Endothelial cell of umbilical vein (primary cell): ENCODE measurements at regions not wholly inside any gene's neighbourhood (a gene's known extent, or its start where the extent isn't known, plus 50 kb on each side); places are given as distances from the start of the nearest gene placed in this dataset.

Experiments
- BruUV-seq: library from RNA; stranded (reverse); fragments of 400-500 nt; replicated peaks from 2 replicates; lab custom pipeline; 2021; lab: Mats Ljungman, UMichigan
- CTCF ChIA-PET: fragments of 300-600, 350-600 bp; sonication (Branson Sonifier 250); formaldehyde crosslinking; loops from one replicate; lab custom pipeline; 2021; ENCODE audit warnings: antibody characterized with exemption, inconsistent platforms; lab: Charles Lee
- POLR2A ChIA-PET: fragments of 300-600, 350-600 bp; sonication (Branson Sonifier 250); formaldehyde crosslinking; loops from one replicate; lab custom pipeline; 2021; ENCODE audit warnings: antibody characterized with exemption, inconsistent platforms; lab: Charles Lee
- DNase-seq: peaks from one replicate; pipeline ENCODE4 v3.0.0-alpha.2; 2011; ENCODE audit warnings: low read depth, low spot score
- FAIRE-seq: peaks from 2 replicates; lab custom pipeline; 2011; peaks lifted over from hg19 to GRCh38; lab: Jason Lieb, UNC
- H2AFZ ChIP-seq: 2 replicates; pipeline ENCODE4 v1.6.0; 2012; ENCODE audit warnings: low read depth, low read length, control low read depth, inconsistent platforms
- H3K27ac ChIP-seq: 2 replicates; pipeline ENCODE4 v1.5.1; 2011; ENCODE audit warnings: low read depth, mild to moderate bottlenecking, control low read depth, low read length, moderate library complexity; ENCODE audit not compliant: insufficient read depth
- H3K27me3 ChIP-seq, 2 experiments: 2 replicates each; pipeline versions ENCODE4 v1.6.0 to v1.6.1; 2011; ENCODE audit warnings: low read length in 2 of 2, mixed read lengths in 1 of 2; ENCODE audit not compliant: control insufficient read depth in 2 of 2, insufficient read depth in 2 of 2
- H3K36me3 ChIP-seq, 2 experiments: 2 replicates in 1 of 2; 3 replicates in 1 of 2; pipeline ENCODE4 v1.5.1; 2011; ENCODE audit warnings: low read length in 2 of 2, mild to moderate bottlenecking in 1 of 2, moderate library complexity in 1 of 2; ENCODE audit not compliant: control insufficient read depth in 2 of 2, insufficient read depth in 2 of 2; ENCODE audit errors: extremely low read depth in 1 of 2
- H3K4me1 ChIP-seq: 3 replicates; pipeline ENCODE4 v1.5.1; 2011; ENCODE audit warnings: mild to moderate bottlenecking, low read length; ENCODE audit not compliant: control insufficient read depth, insufficient read depth; ENCODE audit errors: extremely low read depth
- H3K4me2 ChIP-seq: 2 replicates; pipeline ENCODE4 v1.6.1; 2011; ENCODE audit warnings: low read length, control low read depth, mixed read lengths; ENCODE audit not compliant: insufficient read depth
- H3K4me3 ChIP-seq, 3 experiments: fragments of 200-600 bp in 1 of 3; sonication (generic), shearing (Covaris generic) in 1 of 3; replicated peaks in 1 of 3; 2 replicates each; pipeline ENCODE4 v1.5.1; 2011 to 2016; ENCODE audit warnings: control low read depth in 3 of 3, low read length in 3 of 3, mild to moderate bottlenecking in 2 of 3, inconsistent platforms in 1 of 3, low read depth in 1 of 3, moderate library complexity in 1 of 3; ENCODE audit not compliant: insufficient read depth in 1 of 3
- H3K79me2 ChIP-seq: 2 replicates; pipeline ENCODE4 v1.6.0; 2012; ENCODE audit warnings: low read length, inconsistent platforms; ENCODE audit not compliant: control insufficient read depth, insufficient read depth
- H3K9ac ChIP-seq: replicated peaks from 2 replicates; pipeline ENCODE3; 2011; ENCODE audit warnings: low read length, control low read depth; ENCODE audit not compliant: insufficient read depth; ENCODE audit errors: extremely low read depth
- H3K9me1 ChIP-seq: replicated peaks from 3 replicates; pipeline ENCODE4 v1.6.0; 2011; ENCODE audit warnings: mild to moderate bottlenecking, low read length; ENCODE audit not compliant: control insufficient read depth, insufficient read depth; ENCODE audit errors: extremely low read depth
- H3K9me3 ChIP-seq: replicated peaks from 2 replicates; pipeline ENCODE4 v1.5.1; 2012; ENCODE audit warnings: low read length, inconsistent platforms; ENCODE audit not compliant: control insufficient read depth, insufficient read depth
- H4K20me1 ChIP-seq: replicated peaks from 2 replicates; pipeline ENCODE3; 2011; ENCODE audit warnings: mild to moderate bottlenecking, low read length; ENCODE audit not compliant: control insufficient read depth, insufficient read depth; ENCODE audit errors: extremely low read depth
- CTCF ChIP-seq, 2 donors: IDR thresholded peaks; 1 replicate in 1 of 2; 2 replicates in 1 of 2; pipeline ENCODE4 v1.5.1; 2011; ENCODE audit warnings: low read length in 2 of 2, mild to moderate bottlenecking in 2 of 2, moderate library complexity in 2 of 2, control low read depth in 1 of 2, inconsistent platforms in 1 of 2, low read depth in 1 of 2; ENCODE audit not compliant: insufficient read depth in 1 of 2; ENCODE audit errors: extremely low read depth in 1 of 2
- EZH2 ChIP-seq: IDR thresholded peaks from 2 replicates; pipeline ENCODE4 v1.6.1; 2012; ENCODE audit warnings: borderline replicate concordance, low read depth, mild to moderate bottlenecking, moderate library complexity, low read length, inconsistent platforms; ENCODE audit not compliant: severe bottlenecking
- FOS ChIP-seq: IDR thresholded peaks from 2 replicates; pipeline ENCODE4 v1.6.1; 2011; ENCODE audit warnings: mild to moderate bottlenecking, low read length, moderate library complexity, borderline replicate concordance; ENCODE audit not compliant: insufficient read depth
- GATA2 ChIP-seq: IDR thresholded peaks from 2 replicates; pipeline ENCODE4 v1.7.0; 2011; ENCODE audit warnings: low read depth, mild to moderate bottlenecking, moderate library complexity, mixed read lengths, low read length; ENCODE audit not compliant: insufficient read length, insufficient read depth
- JUN ChIP-seq: IDR thresholded peaks from 2 replicates; pipeline ENCODE4 v1.6.1; 2011; ENCODE audit warnings: borderline replicate concordance, low read depth; ENCODE audit not compliant: insufficient read length, insufficient read depth
- MYC ChIP-seq: IDR thresholded peaks from one replicate; pipeline ENCODE4 v1.6.1; 2011; ENCODE audit warnings: mild to moderate bottlenecking, low read depth, low read length
- POLR2A ChIP-seq: IDR thresholded peaks from 2 replicates; pipeline ENCODE4 v1.6.1; 2012; ENCODE audit warnings: low read depth, mild to moderate bottlenecking, control low read depth, low read length
- POLR2AphosphoS5 ChIP-seq: IDR thresholded peaks from 2 replicates; pipeline ENCODE4 v1.6.1; 2012; ENCODE audit warnings: low read depth, mild to moderate bottlenecking, control low read depth, low read length, moderate library complexity; ENCODE audit not compliant: insufficient read depth
- dilution Hi-C: fragments of 300-500 bp; cut with MboI; formaldehyde crosslinking; loops from one replicate; pipeline ENCODE4 v1.15.0; 2019; ENCODE audit warnings: low sequenced_read_pairs; ENCODE audit not compliant: extremely low pct_ligation_motif_present
- intact Hi-C: fragments of 100-400 bp; cut with micrococcal nuclease; formaldehyde crosslinking; loops from one replicate; pipeline ENCODE4 v1.10.0; 2022
- TF ChIP-seq, protein P1 (sequence below): IDR thresholded peaks from 2 replicates; pipeline ENCODE4 v1.6.1; 2011; ENCODE audit not compliant: insufficient read depth, insufficient read length

DNA sequence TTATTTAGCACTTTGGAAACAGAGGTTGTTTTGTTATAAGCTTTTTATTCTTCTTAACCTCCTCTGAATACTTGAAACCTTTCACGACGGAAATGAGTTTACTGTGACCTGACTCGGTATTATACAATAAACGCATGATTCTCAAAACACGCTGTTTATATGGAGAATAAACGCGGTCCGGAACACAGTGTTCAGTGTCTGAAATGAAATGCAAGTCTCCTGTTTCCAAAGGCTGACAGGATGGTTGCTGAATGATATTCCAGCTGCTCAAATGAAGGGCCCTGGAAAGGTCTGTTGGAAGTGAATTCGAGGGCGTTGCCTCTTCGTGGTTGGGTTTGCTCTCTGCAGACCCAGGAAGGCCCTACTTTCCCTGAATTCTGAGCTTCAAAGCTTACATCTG lies 83.4 kb downstream of the RSPH3 start:
- no TSS peak for BruUV-seq
- ChIA-PET CTCF (no interaction called here), POLR2A (no interaction called here)
- Histone ChIP-seq H3K36me3 (no peaks in the 10 kb centered on the region), H3K4me2 (no peak overlapping the region), H4K20me1 (no peaks in the 10 kb centered on the region), H3K27me3 (no peaks in the 10 kb centered on the region), H3K4me3 (no peak overlapping the region), H2AFZ (no peak overlapping the region), H3K4me1 (no peaks in the 10 kb centered on the region), H3K9me3 (no peaks in the 10 kb centered on the region), H3K79me2 (no peaks in the 10 kb centered on the region), H3K9me1 (no peaks in the 10 kb centered on the region), H3K9ac (no peak overlapping the region), H3K27ac (no peak overlapping the region)
- DNase-seq (no peak), FAIRE-seq (no peak)
- TF ChIP-seq GATA2 (no peak), POLR2AphosphoS5 (no peak), JUN (no peak), POLR2A (no peak), MYC (no peak), EZH2 (no peak), CTCF (IDR thresholded peaks at IDR 0.05; ENCODE audit: extremely low read depth in 1 of 2, insufficient read depth in 1 of 2, low read depth in 1 of 2, low read length in 2 of 2) (no peak), FOS (no peak)
- TF ChIP-seq, protein P1, sequence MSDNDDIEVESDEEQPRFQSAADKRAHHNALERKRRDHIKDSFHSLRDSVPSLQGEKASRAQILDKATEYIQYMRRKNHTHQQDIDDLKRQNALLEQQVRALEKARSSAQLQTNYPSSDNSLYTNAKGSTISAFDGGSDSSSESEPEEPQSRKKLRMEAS, result no peak
- dilution Hi-C loops (no loop called here), intact Hi-C loops (no loop called here)
